GM12878 (cell line): ENCODE measurements at regions not wholly inside any gene's neighbourhood (a gene's known extent, or its start where the extent isn't known, plus 50 kb on each side); places are given as distances from the start of the nearest gene placed in this dataset.

Source experiments
- ATAC-seq: fragments of 200-7000 bp; cut with Tn5 transposase; 3 replicates; pipeline ENCODE4 v1.9.1; 2020; ENCODE audit warnings: mild to moderate bottlenecking, moderate library complexity
- BruUV-seq: library from RNA; stranded (reverse); fragments of 400-500 nt; replicated peaks from 2 replicates; lab custom pipeline; 2021; lab: Mats Ljungman, UMichigan
- CTCF ChIA-PET: fragments of 300-600 bp; sonication (Branson Sonifier 250); formaldehyde crosslinking; extraction: SDS; loops from one replicate; lab custom pipeline; 2021; ENCODE audit warnings: inconsistent platforms; lab: Yijun Ruan, JAX
- POLR2A ChIA-PET: fragments of 350-600 bp; formaldehyde crosslinking; extraction: SDS; loops from one replicate; lab custom pipeline; 2021; ENCODE audit warnings: inconsistent platforms; lab: Charles Lee
- RAD21 ChIA-PET: fragments of 300-600 bp; sonication (Branson Sonifier 250); formaldehyde crosslinking; loops from one replicate; lab custom pipeline; 2023; ENCODE audit warnings: antibody characterized with exemption; ENCODE audit not compliant: unreplicated experiment; lab: Charles Lee
- SMC1A ChIA-PET: fragments of 300-600 bp; sonication (Branson Sonifier 250); formaldehyde crosslinking; loops from one replicate; lab custom pipeline; 2023; ENCODE audit not compliant: unreplicated experiment, uncharacterized antibody; lab: Charles Lee
- DNase-seq: peaks from one replicate; pipeline ENCODE4 v3.0.0-alpha.2; 2011; ENCODE audit warnings: low read depth, low spot score
- FAIRE-seq: peaks from 3 replicates; lab custom pipeline; 2011; peaks lifted over from hg19 to GRCh38; lab: Jason Lieb, UNC
- H2AFZ ChIP-seq: 2 replicates; pipeline ENCODE4 v1.6.0; 2011; ENCODE audit warnings: low read depth, low read length, control low read depth; ENCODE audit not compliant: control insufficient read depth
- H3K27ac ChIP-seq: 2 replicates; pipeline ENCODE4 v1.5.1; 2011; ENCODE audit warnings: control low read depth; ENCODE audit not compliant: control insufficient read depth, insufficient read depth
- H3K27me3 ChIP-seq, 2 experiments: replicated peaks in 1 of 2; 2 replicates each; pipeline versions ENCODE4 v1.6.0 to v1.6.1; 2011; ENCODE audit warnings: low read length in 1 of 2; ENCODE audit not compliant: control insufficient read depth in 2 of 2, insufficient read depth in 2 of 2
- H3K36me3 ChIP-seq, 2 experiments: 2 replicates each; pipeline ENCODE4 v1.5.1; 2011; ENCODE audit warnings: low read length in 1 of 2; ENCODE audit not compliant: control insufficient read depth in 2 of 2, insufficient read depth in 2 of 2
- H3K4me1 ChIP-seq: 2 replicates; pipeline ENCODE4 v1.6.1; 2011; ENCODE audit warnings: mild to moderate bottlenecking, low read length, moderate library complexity, mixed read lengths; ENCODE audit not compliant: control insufficient read depth, insufficient read depth
- H3K4me2 ChIP-seq: 2 replicates; pipeline ENCODE4 v1.6.0; 2011; ENCODE audit warnings: control low read depth; ENCODE audit not compliant: control insufficient read depth, insufficient read depth
- H3K4me3 ChIP-seq: fragments of 200-600 bp; sonication (generic); 2 replicates; pipeline ENCODE4 v1.5.1; 2016
- H3K79me2 ChIP-seq: 2 replicates; pipeline ENCODE4 v1.6.0; 2011; ENCODE audit warnings: low read length; ENCODE audit not compliant: control insufficient read depth, insufficient read depth
- H3K9ac ChIP-seq: 2 replicates; pipeline ENCODE4 v1.8.0; 2011; ENCODE audit warnings: low read length, control low read depth, mixed read lengths; ENCODE audit not compliant: control insufficient read depth, insufficient read depth
- H3K9me3 ChIP-seq: replicated peaks from 3 replicates; pipeline ENCODE4 v1.5.1; 2011; ENCODE audit warnings: mild to moderate bottlenecking, low read length; ENCODE audit not compliant: control insufficient read depth, insufficient read depth
- H4K20me1 ChIP-seq: 2 replicates; pipeline ENCODE4 v1.6.0; 2011; ENCODE audit not compliant: control insufficient read depth, insufficient read depth
- BRCA1 ChIP-seq: IDR thresholded peaks from 2 replicates; pipeline ENCODE4 v1.6.1; 2011; ENCODE audit warnings: low read depth, low read length, improper control_type of control experiment
- CHD1 ChIP-seq: IDR thresholded peaks from 2 replicates; pipeline ENCODE4 v1.6.1; 2012; ENCODE audit warnings: low read depth, low read length, improper control_type of control experiment
- DPF2 ChIP-seq: fragments of 450-650 bp; IDR thresholded peaks from 2 replicates; pipeline ENCODE4 v1.6.1; 2017; ENCODE audit warnings: mild to moderate bottlenecking
- EED ChIP-seq: sonication (generic); IDR thresholded peaks from 2 replicates; pipeline ENCODE4 v1.6.1; 2016; ENCODE audit warnings: antibody characterized with exemption, low read depth
- ESRRA ChIP-seq: IDR thresholded peaks from 2 replicates; pipeline ENCODE4 v1.6.1; 2012; ENCODE audit warnings: mild to moderate bottlenecking, low read length, improper control_type of control experiment
- ETV6 ChIP-seq, 2 experiments: fragments of 450-650 bp in 1 of 2; IDR thresholded peaks in 1 of 2; conservative IDR thresholded peaks in 1 of 2; 2 replicates each; pipeline ENCODE4 v1.6.1; 2014; ENCODE audit warnings: antibody characterized with exemption in 1 of 2, borderline replicate concordance in 1 of 2, low read depth in 1 of 2, mild to moderate bottlenecking in 1 of 2, moderate library complexity in 1 of 2
- FOXM1 ChIP-seq: IDR thresholded peaks from 2 replicates; pipeline ENCODE4 v1.6.1; 2012; ENCODE audit warnings: low read depth, mild to moderate bottlenecking, inconsistent platforms, low read length, moderate library complexity
- IRF4 ChIP-seq: IDR thresholded peaks from 2 replicates; pipeline ENCODE4 v1.6.1; 2011; ENCODE audit warnings: low read depth, low read length
- IRF5 ChIP-seq: fragments of 450-650 bp; IDR thresholded peaks from 2 replicates; pipeline ENCODE4 v1.6.1; 2017; ENCODE audit warnings: borderline replicate concordance
- KDM1A ChIP-seq: fragments of 200-600 bp; sonication (generic); IDR thresholded peaks from 2 replicates; pipeline ENCODE4 v1.6.1; 2016; ENCODE audit warnings: borderline replicate concordance
- MLLT1 ChIP-seq: fragments of 450-650 bp; IDR thresholded peaks from 2 replicates; pipeline ENCODE4 v1.6.1; 2016; ENCODE audit warnings: mild to moderate bottlenecking
- MYB ChIP-seq: fragments of 150-350 bp; IDR thresholded peaks from 2 replicates; pipeline ENCODE4 v1.6.1; 2014; ENCODE audit warnings: mild to moderate bottlenecking, low read depth, low read length, borderline replicate concordance
- NR2C1 ChIP-seq: fragments of 450-650 bp; IDR thresholded peaks from 2 replicates; pipeline ENCODE4 v1.6.1; 2017; ENCODE audit warnings: antibody characterized with exemption, mild to moderate bottlenecking, moderate library complexity
- PAX5 ChIP-seq: IDR thresholded peaks from 2 replicates; pipeline ENCODE4 v1.6.1; 2011; ENCODE audit warnings: low read depth, low read length, borderline replicate concordance
- POLR2AphosphoS5 ChIP-seq: IDR thresholded peaks from 2 replicates; pipeline ENCODE4 v1.6.1; 2011; ENCODE audit warnings: mild to moderate bottlenecking, low read length, inconsistent platforms
- RB1 ChIP-seq: fragments of 450-650 bp; formaldehyde crosslinking; IDR thresholded peaks from 2 replicates; pipeline ENCODE4 v1.6.1; 2017; ENCODE audit warnings: mild to moderate bottlenecking, borderline replicate concordance
- RFX5 ChIP-seq: IDR thresholded peaks from 2 replicates; pipeline ENCODE4 v1.6.1; 2011; ENCODE audit warnings: low read depth, low read length, improper control_type of control experiment
- SMAD5 ChIP-seq: IDR thresholded peaks from 2 replicates; pipeline ENCODE4 v1.6.1; 2016; ENCODE audit warnings: antibody characterized with exemption, low read depth
- ZNF384 ChIP-seq: IDR thresholded peaks from 2 replicates; pipeline ENCODE4 v1.6.1; 2012; ENCODE audit warnings: low read depth, mild to moderate bottlenecking, low read length, improper control_type of control experiment, borderline replicate concordance
- ZSCAN29 ChIP-seq: fragments of 450-650 bp; IDR thresholded peaks from 2 replicates; pipeline ENCODE4 v1.6.1; 2017; ENCODE audit warnings: mild to moderate bottlenecking, moderate library complexity
- WGBS: methylation state at CpG from one replicate; pipeline ENCODE4 v1.1.6; 2016; ENCODE audit warnings: low lambda C conversion rate; ENCODE audit not compliant: insufficient replicate concordance, insufficient coverage; ENCODE audit errors: missing lambda C conversion rate; 5-methylcytosine and 5-hydroxymethylcytosine counted together
- in situ Hi-C: fragments of 300-500 bp; cut with MboI; formaldehyde crosslinking; loops from 9 replicates; pipeline ENCODE4 v1.14.3; 2018; ENCODE audit warnings: mixed read lengths
- intact Hi-C: fragments of 100-400 bp; cut with micrococcal nuclease; formaldehyde crosslinking; loops from one replicate; pipeline ENCODE4 v1.14.2; 2022; ENCODE audit not compliant: unreplicated experiment

GRCh38 chr17:53719229-53719628 lies 103.5 kb upstream of the KIF2B start:
- H3K27ac ChIP-seq = no peak overlapping the region
- no peaks in the 10 kb centered on the region for H4K20me1 ChIP-seq
- no peak overlapping the region for H3K9ac ChIP-seq
- ChIA-PET CTCF (no interaction called here), POLR2A (no interaction called here), RAD21 (no interaction called here), SMC1A (no interaction called here)
- TF ChIP-seq IRF4 (no peak), MYB (no peak), NR2C1 (no peak), ESRRA (no peak), ZNF384 (no peak), EED (no peak)
- no peaks in the 10 kb centered on the region for H3K36me3 ChIP-seq
- no peak for FAIRE-seq
- H3K27me3 ChIP-seq = no peaks in the 10 kb centered on the region
- intact Hi-C loops = no loop called here
- ATAC-seq = no peak
- BruUV-seq = no TSS peak
- no peaks in the 10 kb centered on the region for H3K4me1 ChIP-seq
- H3K4me3 ChIP-seq = no peak overlapping the region
- in situ Hi-C loops = no loop called here
- no peak overlapping the region for H3K4me2 ChIP-seq
- DNase-seq = no peak
- no peaks in the 10 kb centered on the region for H3K79me2 ChIP-seq
- H2AFZ ChIP-seq = no peak overlapping the region
- H3K9me3 ChIP-seq = no peaks in the 10 kb centered on the region; the same call in 2 of the 3 replicates

GRCh38 chr17:53707566-53707965 lies 115.2 kb upstream of the KIF2B start:
- in situ Hi-C loops (no loop called here), intact Hi-C loops (no loop called here)
- no peaks in the 10 kb centered on the region for H3K79me2 ChIP-seq
- FAIRE-seq = no peak
- ChIA-PET POLR2A (no interaction called here), CTCF (no interaction called here), SMC1A (no interaction called here), RAD21 (no interaction called here)
- no peak overlapping the region for H3K27ac ChIP-seq
- no TSS peak for BruUV-seq
- no peak for ATAC-seq
- no peaks in the 10 kb centered on the region for H3K4me1 ChIP-seq
- H3K9me3 ChIP-seq = no peaks in the 10 kb centered on the region
- no peak overlapping the region for H2AFZ ChIP-seq
- H3K36me3 ChIP-seq = no peaks in the 10 kb centered on the region
- DNase-seq = no peak
- 19% methylated on average over 4 of the region's 4 CpGs for WGBS
- H3K4me2 ChIP-seq = no peak overlapping the region
- H3K4me3 ChIP-seq = no peak overlapping the region
- no peaks in the 10 kb centered on the region for H3K27me3 ChIP-seq
- no peaks in the 10 kb centered on the region for H4K20me1 ChIP-seq
- H3K9ac ChIP-seq = no peak overlapping the region
- TF ChIP-seq BRCA1 (no peak), RFX5 (no peak), DPF2 (no peak), PAX5 (no peak), IRF5 (no peak), ZSCAN29 (no peak), POLR2AphosphoS5 (no peak), MLLT1 (no peak), KDM1A (no peak), SMAD5 (no peak), RB1 (no peak), CHD1 (no peak), FOXM1 (no peak), ETV6 (conservative IDR thresholded peaks at IDR 0.05 in 1 of 2, IDR thresholded peaks at IDR 0.05 in 1 of 2; ENCODE audit: borderline replicate concordance in 1 of 2, low read depth in 1 of 2) (no peak)
